Natural killer cell (primary cell): ENCODE measurements at regions not wholly inside any gene's neighbourhood (a gene's known extent, or its start where the extent isn't known, plus 50 kb on each side); places are given as distances from the start of the nearest gene placed in this dataset.

Experiments
- ATAC-seq, 3 donors: fragments of 150-1000 bp in 2 of 3; fragments of 200-7000 bp in 1 of 3; cut with Tn5 transposase; 1 replicate in 1 of 3; 2 replicates in 2 of 3; pipeline ENCODE4 v1.10.0; 2021; ENCODE audit warnings: mild to moderate bottlenecking in 2 of 3, moderate library complexity in 2 of 3
- DNase-seq, 2 donors: peaks; one replicate each; pipeline versions ENCODE4 v3.0.0 to v3.0.0-alpha.2; 2013 to 2021; ENCODE audit warnings: mixed read lengths in 1 of 2
- H3K27ac ChIP-seq: one replicate; pipeline ENCODE4 v1.5.1; 2013; ENCODE audit warnings: mild to moderate bottlenecking, low read length
- H3K27me3 ChIP-seq: one replicate; pipeline ENCODE4 v1.6.1; 2013; ENCODE audit warnings: low read length; ENCODE audit not compliant: control insufficient read depth, insufficient read depth
- H3K36me3 ChIP-seq: one replicate; pipeline ENCODE4 v1.6.1; 2013; ENCODE audit warnings: low read length; ENCODE audit not compliant: control insufficient read depth, insufficient read depth
- H3K4me1 ChIP-seq: one replicate; pipeline ENCODE4 v1.6.1; 2013; ENCODE audit warnings: low read length; ENCODE audit not compliant: control insufficient read depth, insufficient read depth
- H3K4me3 ChIP-seq: one replicate; pipeline ENCODE4 v1.5.1; 2013; ENCODE audit warnings: low read length
- H3K9me3 ChIP-seq: one replicate; pipeline ENCODE4 v1.6.1; 2013; ENCODE audit warnings: low read length; ENCODE audit not compliant: control insufficient read depth, insufficient read depth
- H3K27ac Mint-ChIP-seq, 2 donors: one replicate each; pipeline ENCODE4 v1.8.0; 2022; ENCODE audit warnings: mild to moderate bottlenecking in 2 of 2, mixed read lengths in 2 of 2, moderate library complexity in 1 of 2
- H3K27me3 Mint-ChIP-seq, 2 donors: one replicate each; pipeline ENCODE4 v1.8.0; 2022; ENCODE audit warnings: low read depth in 2 of 2, mixed read lengths in 2 of 2
- H3K36me3 Mint-ChIP-seq: one replicate; pipeline ENCODE4 v1.8.0; 2022; ENCODE audit warnings: mixed read lengths
- H3K4me1 Mint-ChIP-seq, 2 donors: one replicate each; pipeline ENCODE4 v1.8.0; 2022; ENCODE audit warnings: mixed read lengths in 2 of 2
- H3K4me3 Mint-ChIP-seq: one replicate; pipeline ENCODE4 v1.8.0; 2022; ENCODE audit warnings: mild to moderate bottlenecking, moderate library complexity, mixed read lengths
- H3K9me3 Mint-ChIP-seq, 2 donors: one replicate each; pipeline ENCODE4 v1.8.0; 2022; ENCODE audit warnings: mixed read lengths in 2 of 2
- CTCF ChIP-seq: fragments of 200-600 bp; IDR thresholded peaks from one replicate; pipeline ENCODE4 v1.8.0; 2022; ENCODE audit warnings: antibody characterized with exemption
- WGBS: methylation state at CpG from one replicate; pipeline ENCODE4 v1.1.7; 2013; ENCODE audit warnings: missing lambda C conversion rate; ENCODE audit not compliant: insufficient coverage; 5-methylcytosine and 5-hydroxymethylcytosine counted together
- intact Hi-C: fragments of 100-400 bp; cut with micrococcal nuclease; formaldehyde crosslinking; loops from one replicate; pipeline ENCODE4 v1.14.2; 2022

- no peak overlapping the region for H3K4me3 Mint-ChIP-seq
- DNase-seq (no peak), ATAC-seq (no peak)
- Histone ChIP-seq H3K27me3 (no peaks in the 10 kb centered on the region), H3K27ac (no peak overlapping the region), H3K36me3 (no peaks in the 10 kb centered on the region), H3K9me3 (no peaks in the 10 kb centered on the region), H3K4me1 (no peaks in the 10 kb centered on the region), H3K4me3 (no peak overlapping the region)
- peaks cover 0 to 3% of the 10 kb centered on the region in 2 donors for H3K27me3 Mint-ChIP-seq
- H3K27ac Mint-ChIP-seq, result no peak overlapping the region
- no peak for TF ChIP-seq CTCF
- peaks cover 0 to 6% of the 10 kb centered on the region in 2 donors for H3K4me1 Mint-ChIP-seq
- H3K36me3 Mint-ChIP-seq, result peaks cover 6% of the 10 kb centered on the region
- 85% methylated on average over 9 of the region's 10 CpGs for whole genome bisulfite sequencing
- peaks cover 0 to 2% of the 10 kb centered on the region in 2 donors for H3K9me3 Mint-ChIP-seq
- intact Hi-C loops, result no loop called here
Observed at GRCh38 chr5:3875144-3875543, 279.5 kb downstream of the IRX1 start.

GRCh38 chr5:3878267-3878666 is 282.6 kb downstream of the IRX1 start:
- H3K27ac ChIP-seq, result no peak overlapping the region
- 56% methylated on average over 4 of the region's 4 CpGs for whole genome bisulfite sequencing
- no peak overlapping the region for H3K27ac Mint-ChIP-seq
- H3K9me3 ChIP-seq, result peaks cover 4% of the 10 kb centered on the region
- H3K36me3 ChIP-seq, result no peaks in the 10 kb centered on the region
- peaks cover 0 to 2% of the 10 kb centered on the region in 2 donors for H3K9me3 Mint-ChIP-seq
- H3K4me3 Mint-ChIP-seq, result no peak overlapping the region
- ATAC-seq, result peak; percentile 2 to 81 (median 47)
- no peaks in the 10 kb centered on the region for H3K4me1 ChIP-seq
- peaks cover 18 to 23% of the 10 kb centered on the region in 2 donors for H3K4me1 Mint-ChIP-seq
- intact Hi-C loops, result no loop called here
- H3K27me3 Mint-ChIP-seq, result peaks cover 3 to 6% of the 10 kb centered on the region in 2 donors
- H3K4me3 ChIP-seq, result no peak overlapping the region
- H3K36me3 Mint-ChIP-seq, result no peaks in the 10 kb centered on the region
- no peaks in the 10 kb centered on the region for H3K27me3 ChIP-seq
- no peak for DNase-seq
- TF ChIP-seq CTCF, result no peak

- DNase-seq (no peak), ATAC-seq (no peak)
- H3K4me1 Mint-ChIP-seq, result peaks cover 58% of the 10 kb centered on the region in 2 donors
- TF ChIP-seq CTCF, result no peak
- intact Hi-C loops, result no loop called here
- H3K4me1 ChIP-seq, result peaks cover 21% of the 10 kb centered on the region
- H3K36me3 Mint-ChIP-seq, result no peaks in the 10 kb centered on the region
- H3K4me3 ChIP-seq, result no peak overlapping the region
- no peaks in the 10 kb centered on the region for H3K27me3 ChIP-seq
- peak overlapping the region in 1 of 2 donors; percentile 21 for H3K27ac Mint-ChIP-seq
- H3K9me3 ChIP-seq, result peaks cover 4% of the 10 kb centered on the region
- peaks cover 3 to 6% of the 10 kb centered on the region in 2 donors for H3K27me3 Mint-ChIP-seq
- no peak overlapping the region for H3K4me3 Mint-ChIP-seq
- no peaks in the 10 kb centered on the region for H3K36me3 ChIP-seq
- no peak overlapping the region for H3K27ac ChIP-seq
- H3K9me3 Mint-ChIP-seq, result no peaks in the 10 kb centered on the region
- 74% methylated on average over 11 of the region's 11 CpGs for WGBS
Observed at GRCh38 chr5:3883040-3883439, 287.4 kb downstream of the IRX1 start.
